Gastroesophageal sphincter (tissue), 3 donors: ENCODE measurements at regions not wholly inside any gene's neighbourhood (a gene's known extent, or its start where the extent isn't known, plus 50 kb on each side); places are given as distances from the start of the nearest gene placed in this dataset.

Source experiments
- EP300 ChIP-seq: sonication (generic); formaldehyde crosslinking; IDR thresholded peaks from one replicate; pipeline ENCODE4 v1.6.1; 2017; ENCODE audit warnings: antibody characterized with exemption, mild to moderate bottlenecking
- POLR2A ChIP-seq, 2 donors: fragments of 450-650 bp; IDR thresholded peaks; one replicate each; pipeline ENCODE4 v1.6.1; 2017; ENCODE audit warnings: antibody characterized with exemption in 2 of 2, mild to moderate bottlenecking in 2 of 2, moderate library complexity in 1 of 2
- POLR2AphosphoS5 ChIP-seq: sonication (generic); formaldehyde crosslinking; IDR thresholded peaks from one replicate; pipeline ENCODE4 v1.6.1; 2017; ENCODE audit warnings: antibody characterized with exemption
- TF ChIP-seq, protein P1 (sequence below), 4 experiments: fragments of 200-600 bp in 2 of 4; fragments of 450-650 bp in 2 of 4; sonication (generic) in 1 of 4; IDR thresholded peaks; one replicate each; pipeline ENCODE4 v1.5.1; 2017 to 2019; ENCODE audit warnings: antibody characterized with exemption in 4 of 4, mild to moderate bottlenecking in 2 of 4, moderate library complexity in 2 of 4

- TF ChIP-seq, protein P1, sequence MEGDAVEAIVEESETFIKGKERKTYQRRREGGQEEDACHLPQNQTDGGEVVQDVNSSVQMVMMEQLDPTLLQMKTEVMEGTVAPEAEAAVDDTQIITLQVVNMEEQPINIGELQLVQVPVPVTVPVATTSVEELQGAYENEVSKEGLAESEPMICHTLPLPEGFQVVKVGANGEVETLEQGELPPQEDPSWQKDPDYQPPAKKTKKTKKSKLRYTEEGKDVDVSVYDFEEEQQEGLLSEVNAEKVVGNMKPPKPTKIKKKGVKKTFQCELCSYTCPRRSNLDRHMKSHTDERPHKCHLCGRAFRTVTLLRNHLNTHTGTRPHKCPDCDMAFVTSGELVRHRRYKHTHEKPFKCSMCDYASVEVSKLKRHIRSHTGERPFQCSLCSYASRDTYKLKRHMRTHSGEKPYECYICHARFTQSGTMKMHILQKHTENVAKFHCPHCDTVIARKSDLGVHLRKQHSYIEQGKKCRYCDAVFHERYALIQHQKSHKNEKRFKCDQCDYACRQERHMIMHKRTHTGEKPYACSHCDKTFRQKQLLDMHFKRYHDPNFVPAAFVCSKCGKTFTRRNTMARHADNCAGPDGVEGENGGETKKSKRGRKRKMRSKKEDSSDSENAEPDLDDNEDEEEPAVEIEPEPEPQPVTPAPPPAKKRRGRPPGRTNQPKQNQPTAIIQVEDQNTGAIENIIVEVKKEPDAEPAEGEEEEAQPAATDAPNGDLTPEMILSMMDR (IDR thresholded peaks at IDR 0.05), result no peak
- TF ChIP-seq POLR2A (IDR thresholded peaks at IDR 0.05), result no peak
- no peak for TF ChIP-seq POLR2AphosphoS5
- no peak for TF ChIP-seq EP300
Measured at GRCh38 chr2:183408562-183408961, 284.3 kb downstream of the NUP35 start.
